Heart left ventricle (tissue), 16 donors: ENCODE measurements at regions not wholly inside any gene's neighbourhood (a gene's known extent, or its start where the extent isn't known, plus 50 kb on each side); places are given as distances from the start of the nearest gene placed in this dataset.

ENCODE experiments used
- ATAC-seq, 4 donors: fragments of 200-7000 bp; cut with Tn5 transposase; one replicate each; pipeline ENCODE4 v1.9.1; 2020 to 2022; ENCODE audit warnings: moderate library complexity in 4 of 4, mild to moderate bottlenecking in 3 of 4, moderate number of reproducible peaks in 1 of 4
- DNase-seq, 5 donors: peaks; one replicate each; pipeline ENCODE4 v3.0.0-alpha.2; 2020
- H3K27ac ChIP-seq, 12 donors: fragments of 200-600 bp; sonication (generic) in 4 of 12; one replicate each; pipeline versions ENCODE4 v1.5.0 to v1.8.0; 2016 to 2022; ENCODE audit warnings: mild to moderate bottlenecking in 2 of 12
- H3K27me3 ChIP-seq, 9 donors: fragments of 200-600 bp; sonication (generic) in 2 of 9; one replicate each; pipeline versions ENCODE4 v1.5.1 to v1.8.0; 2016 to 2022; ENCODE audit warnings: mild to moderate bottlenecking in 3 of 9
- H3K36me3 ChIP-seq, 9 donors: fragments of 200-600 bp; sonication (generic) in 2 of 9; one replicate each; pipeline versions ENCODE4 v1.5.0 to v1.8.0; 2018 to 2022; ENCODE audit warnings: mild to moderate bottlenecking in 2 of 9
- H3K4me1 ChIP-seq, 12 donors: fragments of 200-600 bp; sonication (generic) in 4 of 12; one replicate each; pipeline versions ENCODE4 v1.5.0 to v1.8.0; 2016 to 2022; ENCODE audit warnings: mild to moderate bottlenecking in 3 of 12
- H3K4me3 ChIP-seq, 12 donors: fragments of 200-600 bp; sonication (generic) in 4 of 12; one replicate each; pipeline versions ENCODE4 v1.5.0 to v1.8.0; 2017 to 2022; ENCODE audit warnings: mild to moderate bottlenecking in 9 of 12, moderate library complexity in 4 of 12
- H3K9me3 ChIP-seq, 12 donors: fragments of 200-600 bp; sonication (generic) in 4 of 12; one replicate each; pipeline versions ENCODE4 v1.5.0 to v1.8.0; 2016 to 2022; ENCODE audit warnings: mild to moderate bottlenecking in 1 of 12
- POLR2A ChIP-seq, 2 donors: fragments of 450-650 bp; IDR thresholded peaks; one replicate each; pipeline ENCODE4 v1.6.1; 2017; ENCODE audit warnings: antibody characterized with exemption in 2 of 2, mild to moderate bottlenecking in 2 of 2, moderate library complexity in 2 of 2
- WGBS, 4 donors: extraction: QIAGEN DNeasy Blood & Tissue Kit in 2 of 4; methylation state at CpG; one replicate each; pipeline versions ENCODE4 v1.1.5 to v1.1.7; 2013 to 2018; 5-methylcytosine and 5-hydroxymethylcytosine counted together
- intact Hi-C, 10 donors: fragments of 100-400 bp; cut with DNase I; formaldehyde crosslinking; loops; one replicate each; pipeline versions ENCODE4 v1.11.1 to v1.14.2; 2022
- TF ChIP-seq, protein P1 (sequence below), 12 donors: fragments of 200-600 bp; sonication (generic) in 4 of 12; IDR thresholded peaks; one replicate each; pipeline versions ENCODE4 v1.5.0 to v1.8.0; 2018 to 2022; ENCODE audit warnings: antibody characterized with exemption in 12 of 12, mild to moderate bottlenecking in 5 of 12
- donor health status: ischemic (EF 13 %, LVEDD 7.1; RV severe dilation, severe dysfunction).
- donor health status: healthy with polysubstance abuse.
- donor health status: DM: no; HTN: yes; CAD: no.
- donor health status: DM: no; HTN: no; CAD: no.
- donor health status: ischemic (EF 25% LVEDD 6.9; RV normal size, moderate dysfunction).
- donor health status: ischemic (EF 25% LVEDD 5.7; RV mildly dilated, moderate dysfunction).
- donor health status: healthy.
- donor health status: DM: yes; HTN: yes; CAD: no.
- donor health status: ischemic (EF 35%, LVEDD 5.7; RV mildly dilated, moderate dysfunction).
- donor health status: nonischemic (EF 11% LVEDD 7.7; RV severe dilation, severe dysfunction).
- donor health status: DM: yes; HTN: yes; CAD: no.
- donor health status: PGD.
- donor health status: ischemic (EF 29% LVEDD 5.4; RV normal size, mild dysfunction).
- donor health status: nonischemic (EF 23%, LVEDD 6.1; RV moderate dilation, normal function).

DNA sequence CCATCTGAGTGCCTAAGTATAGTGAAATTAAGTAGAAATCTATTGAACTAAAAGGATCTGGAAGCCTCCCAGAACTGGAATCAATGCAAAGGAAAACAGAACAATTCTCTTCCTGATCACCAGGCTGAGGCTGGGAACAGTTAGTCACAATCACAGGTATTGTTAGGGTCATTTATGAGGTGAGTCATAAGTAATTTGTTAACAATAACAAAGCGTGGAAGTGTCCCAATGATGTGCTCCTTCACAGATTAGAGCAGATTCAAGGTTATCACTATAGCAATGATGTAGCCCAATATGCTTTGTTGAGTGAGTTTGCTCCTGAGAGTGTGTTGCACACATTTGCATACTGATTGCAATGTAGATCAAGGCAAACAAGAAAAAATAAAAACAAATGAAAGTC, 228.1 kb downstream of the ZNF674 start:
- intact Hi-C loops: no loop called here
- Histone ChIP-seq H3K4me3 (no peak overlapping the region), H3K36me3 (no peaks in the 10 kb centered on the region), H3K27me3 (peaks cover 0 to 40% (median 0%) of the 10 kb centered on the region in 9 donors), H3K27ac (no peak overlapping the region), H3K4me1 (no peaks in the 10 kb centered on the region), H3K9me3 (no peaks in the 10 kb centered on the region)
- no peak for ATAC-seq
- TF ChIP-seq, protein P1, sequence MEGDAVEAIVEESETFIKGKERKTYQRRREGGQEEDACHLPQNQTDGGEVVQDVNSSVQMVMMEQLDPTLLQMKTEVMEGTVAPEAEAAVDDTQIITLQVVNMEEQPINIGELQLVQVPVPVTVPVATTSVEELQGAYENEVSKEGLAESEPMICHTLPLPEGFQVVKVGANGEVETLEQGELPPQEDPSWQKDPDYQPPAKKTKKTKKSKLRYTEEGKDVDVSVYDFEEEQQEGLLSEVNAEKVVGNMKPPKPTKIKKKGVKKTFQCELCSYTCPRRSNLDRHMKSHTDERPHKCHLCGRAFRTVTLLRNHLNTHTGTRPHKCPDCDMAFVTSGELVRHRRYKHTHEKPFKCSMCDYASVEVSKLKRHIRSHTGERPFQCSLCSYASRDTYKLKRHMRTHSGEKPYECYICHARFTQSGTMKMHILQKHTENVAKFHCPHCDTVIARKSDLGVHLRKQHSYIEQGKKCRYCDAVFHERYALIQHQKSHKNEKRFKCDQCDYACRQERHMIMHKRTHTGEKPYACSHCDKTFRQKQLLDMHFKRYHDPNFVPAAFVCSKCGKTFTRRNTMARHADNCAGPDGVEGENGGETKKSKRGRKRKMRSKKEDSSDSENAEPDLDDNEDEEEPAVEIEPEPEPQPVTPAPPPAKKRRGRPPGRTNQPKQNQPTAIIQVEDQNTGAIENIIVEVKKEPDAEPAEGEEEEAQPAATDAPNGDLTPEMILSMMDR (IDR thresholded peaks at IDR 0.05): no peak
- TF ChIP-seq POLR2A (IDR thresholded peaks at IDR 0.05): no peak
- WGBS, 4 donors: 43 to 60% (median 52%) methylated on average over 1 of the region's 1 CpG
- DNase-seq: no peak

GRCh38 chrX:46311581-46312120, 233.6 kb downstream of the ZNF674 start:
- DNase-seq: no peak

GRCh38 chrX:46310815-46311497, 234.3 kb downstream of the ZNF674 start:
- no peak overlapping the region for H3K27ac ChIP-seq
- TF ChIP-seq POLR2A (IDR thresholded peaks at IDR 0.05): no peak
- TF ChIP-seq, protein P1 (IDR thresholded peaks at IDR 0.05): no peak
- 48 to 94% (median 74%) methylated on average over 4 of the region's 4 CpGs for WGBS, 4 donors

More at GRCh38 chrX:46311581-46312120, 233.6 kb downstream of the ZNF674 start:
- intact Hi-C loops: no loop called here
- no peaks in the 10 kb centered on the region for H3K9me3 ChIP-seq
- no peaks in the 10 kb centered on the region for H3K36me3 ChIP-seq
- no peaks in the 10 kb centered on the region for H3K4me1 ChIP-seq
- 50 to 63% (median 56%) methylated on average over 4 of the region's 4 CpGs for WGBS, 4 donors
- no peak for TF ChIP-seq POLR2A (IDR thresholded peaks at IDR 0.05)
- TF ChIP-seq, protein P1 (IDR thresholded peaks at IDR 0.05): no peak
- H3K27me3 ChIP-seq: peaks cover 0 to 24% (median 0%) of the 10 kb centered on the region in 9 donors
- H3K27ac ChIP-seq: no peak overlapping the region
- no peak overlapping the region for H3K4me3 ChIP-seq
- ATAC-seq: no peak

GRCh38 chrX:46308110-46308509, 237.1 kb downstream of the ZNF674 start:
- intact Hi-C loops: no loop called here
- ATAC-seq (no peak), DNase-seq (no peak)
- H3K27me3 ChIP-seq: peaks cover 0 to 15% (median 0%) of the 10 kb centered on the region in 9 donors
- H3K36me3 ChIP-seq: no peaks in the 10 kb centered on the region
- 48 to 63% (median 54%) methylated on average over 3 of the region's 3 CpGs for WGBS, 4 donors
- no peak overlapping the region for H3K4me3 ChIP-seq
- TF ChIP-seq, protein P1 (IDR thresholded peaks at IDR 0.05): no peak
- TF ChIP-seq POLR2A (IDR thresholded peaks at IDR 0.05): no peak
- H3K27ac ChIP-seq: no peak overlapping the region
- no peaks in the 10 kb centered on the region for H3K4me1 ChIP-seq
- peaks cover 0 to 7% (median 0%) of the 10 kb centered on the region in 12 donors for H3K9me3 ChIP-seq

More at GRCh38 chrX:46310815-46311497, 234.3 kb downstream of the ZNF674 start:
- intact Hi-C loops: no loop called here
- ATAC-seq: no peak
- Histone ChIP-seq H3K4me1 (no peaks in the 10 kb centered on the region), H3K27me3 (peaks cover 0 to 22% (median 0%) of the 10 kb centered on the region in 9 donors), H3K36me3 (no peaks in the 10 kb centered on the region), H3K9me3 (no peaks in the 10 kb centered on the region), H3K4me3 (no peak overlapping the region)
- no peak for DNase-seq
